ENCODE measurements at regions not wholly inside any gene's neighbourhood (a gene's known extent, or its start where the extent isn't known, plus 50 kb on each side); places are given as distances from the start of the nearest gene placed in this dataset.

GRCh38 chr17:13283606-13284005, 265.8 kb upstream of the ELAC2 start:
- DNase-seq: no peak
- no peak overlapping the region for H3K27ac Mint-ChIP-seq
- no peaks in the 10 kb centered on the region; the same call in 1 of the 2 replicates for H3K36me3 Mint-ChIP-seq (ENCODE audit: low read depth)
- H3K4me3 Mint-ChIP-seq: no peak overlapping the region
- no peaks in the 10 kb centered on the region for H3K4me1 Mint-ChIP-seq (ENCODE audit: low read depth)
- no peaks in the 10 kb centered on the region for H3K9me3 Mint-ChIP-seq
- peaks cover 4% of the 10 kb centered on the region; the same call in 1 of the 2 replicates for H3K27me3 Mint-ChIP-seq (ENCODE audit: insufficient read depth)
- no peak for TF ChIP-seq CTCF (IDR thresholded peaks at IDR 0.05)

DNA sequence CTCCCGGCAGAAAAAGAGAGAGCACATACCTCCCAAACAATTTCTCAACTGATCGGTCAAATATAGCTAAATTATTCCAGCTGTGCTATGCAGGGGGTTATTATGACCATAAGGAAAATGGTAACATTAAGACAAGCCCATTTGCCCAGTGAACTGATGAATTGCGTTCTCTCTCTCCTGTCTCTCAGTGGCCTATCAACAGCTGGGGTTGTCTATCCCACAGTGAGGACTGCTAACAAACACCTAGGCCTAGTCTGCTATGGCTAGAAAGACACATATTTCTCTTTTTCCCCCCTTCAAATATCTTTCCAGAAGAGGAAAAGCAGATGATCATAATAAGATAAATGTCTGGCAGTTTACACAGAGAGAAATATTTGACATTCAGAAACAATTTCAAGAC, 263.8 kb upstream of the ELAC2 start:
- Mint-ChIP-seq H3K4me3 (no peak overlapping the region), H3K4me1 (ENCODE audit: low read depth) (no peaks in the 10 kb centered on the region)

DNA sequence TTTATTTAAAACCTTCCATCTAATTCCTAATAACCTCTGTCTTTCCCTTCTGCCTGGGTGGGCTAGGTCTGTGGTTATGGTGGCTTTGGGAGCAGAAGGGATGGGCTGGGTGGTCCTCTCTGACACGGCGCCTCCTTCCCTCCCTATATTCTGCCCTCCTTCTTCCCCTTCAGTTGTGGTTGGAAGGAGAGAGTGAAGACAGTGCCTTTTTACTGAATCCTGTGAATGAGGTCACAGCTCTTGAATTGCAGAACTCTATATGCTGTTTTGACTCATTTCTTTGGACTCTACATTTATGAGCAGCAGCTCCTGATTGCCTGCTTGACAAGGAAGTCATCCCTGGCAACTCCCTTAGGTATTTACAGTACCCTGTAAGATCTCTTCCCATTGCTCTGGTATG, 256.0 kb upstream of the ELAC2 start:
- Mint-ChIP-seq H3K36me3 (ENCODE audit: low read depth) (no peaks in the 10 kb centered on the region), H3K9me3 (no peaks in the 10 kb centered on the region), H3K4me3 (no peak overlapping the region), H3K27ac (no peak overlapping the region; the same call in 1 of the 2 replicates), H3K27me3 (ENCODE audit: insufficient read depth) (peaks cover 20% of the 10 kb centered on the region), H3K4me1 (ENCODE audit: low read depth) (peaks cover 16% of the 10 kb centered on the region)
- peak; percentile 55 for DNase-seq
- no peak for TF ChIP-seq CTCF (IDR thresholded peaks at IDR 0.05)

More for the DNA sequence above, 263.8 kb upstream of the ELAC2 start:
- peaks cover 7% of the 10 kb centered on the region for H3K27me3 Mint-ChIP-seq (ENCODE audit: insufficient read depth)
- H3K27ac Mint-ChIP-seq: no peak overlapping the region
- H3K9me3 Mint-ChIP-seq: no peaks in the 10 kb centered on the region
- no peak for TF ChIP-seq CTCF (IDR thresholded peaks at IDR 0.05)
- no peaks in the 10 kb centered on the region; the same call in 1 of the 2 replicates for H3K36me3 Mint-ChIP-seq (ENCODE audit: low read depth)
- DNase-seq: no peak

DNA sequence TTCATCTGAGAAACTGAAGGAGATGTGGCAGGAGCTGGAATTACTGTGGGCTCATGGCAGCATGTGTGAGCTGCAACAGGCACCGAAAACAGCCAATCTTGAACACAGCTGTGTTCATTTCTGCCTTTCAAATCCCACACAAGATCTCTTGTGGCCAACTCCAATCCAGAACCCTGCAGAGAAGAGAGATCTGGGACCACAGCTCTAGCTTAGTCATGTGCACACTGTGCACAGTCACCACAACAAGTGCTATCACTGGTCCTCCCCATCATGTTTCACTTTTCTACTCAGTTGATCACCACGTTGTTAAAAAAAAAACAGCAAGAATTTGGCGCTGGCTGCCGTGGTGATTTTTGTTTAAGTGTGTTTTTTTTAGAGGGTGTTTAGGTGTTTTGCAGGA, 254.5 kb upstream of the ELAC2 start:
- H3K4me3 Mint-ChIP-seq: no peak overlapping the region
- peaks cover 22% of the 10 kb centered on the region for H3K27me3 Mint-ChIP-seq (ENCODE audit: insufficient read depth)
- H3K27ac Mint-ChIP-seq: no peak overlapping the region
- H3K36me3 Mint-ChIP-seq (ENCODE audit: low read depth): no peaks in the 10 kb centered on the region
- TF ChIP-seq CTCF (IDR thresholded peaks at IDR 0.05): no peak
- H3K9me3 Mint-ChIP-seq: no peaks in the 10 kb centered on the region
- peak; percentile 0 for DNase-seq
- H3K4me1 Mint-ChIP-seq (ENCODE audit: low read depth): peaks cover 31% of the 10 kb centered on the region

DNA sequence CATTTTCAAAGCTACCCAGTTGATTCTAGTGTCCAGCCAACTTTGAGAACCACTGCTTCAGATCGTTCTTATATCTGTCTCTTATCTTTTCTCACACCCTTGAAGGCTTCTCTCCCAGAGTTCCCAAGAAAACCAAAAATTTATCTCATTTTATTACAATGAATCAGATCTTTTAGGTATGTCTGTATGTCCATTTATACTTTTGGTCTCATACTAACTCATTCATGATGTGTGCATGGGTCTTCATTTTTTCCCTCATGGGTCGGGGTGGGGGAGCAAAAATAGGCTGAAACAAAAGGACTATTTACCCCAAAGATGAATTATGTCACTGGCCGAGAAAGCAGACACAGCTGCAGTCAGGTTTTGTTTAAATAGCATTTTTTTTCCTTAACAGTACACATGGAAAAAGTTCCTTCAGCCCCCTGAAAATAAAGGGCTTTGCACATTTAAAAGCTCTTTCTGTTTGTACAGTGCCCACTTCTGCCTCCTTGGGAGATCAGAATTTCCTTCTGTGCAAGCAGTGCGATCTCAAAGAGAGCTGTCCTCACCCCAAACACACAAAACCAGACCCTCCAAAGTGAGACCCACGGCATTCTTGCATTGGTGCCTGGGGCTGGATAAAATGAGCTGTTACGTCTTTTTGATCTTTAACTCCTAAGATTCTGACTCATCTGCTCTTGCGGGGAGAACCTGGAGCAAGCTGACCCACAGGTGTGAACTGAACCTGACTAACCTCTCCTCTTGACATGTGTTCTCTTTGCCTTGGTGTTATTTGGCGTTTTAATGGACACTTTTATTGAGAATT, 251.2 kb upstream of the ELAC2 start:
- H3K9me3 Mint-ChIP-seq: no peaks in the 10 kb centered on the region
- TF ChIP-seq CTCF (IDR thresholded peaks at IDR 0.05): no peak
- H3K36me3 Mint-ChIP-seq (ENCODE audit: low read depth): no peaks in the 10 kb centered on the region
- no peak for DNase-seq
- H3K27ac Mint-ChIP-seq: no peak overlapping the region
- no peak overlapping the region for H3K4me3 Mint-ChIP-seq
- peaks cover 17% of the 10 kb centered on the region for H3K27me3 Mint-ChIP-seq (ENCODE audit: insufficient read depth)
- H3K4me1 Mint-ChIP-seq (ENCODE audit: low read depth): peaks cover 51% of the 10 kb centered on the region
